ENCODE measurements at regions not wholly inside any gene's neighbourhood (a gene's known extent, or its start where the extent isn't known, plus 50 kb on each side); places are given as distances from the start of the nearest gene placed in this dataset.

DNA sequence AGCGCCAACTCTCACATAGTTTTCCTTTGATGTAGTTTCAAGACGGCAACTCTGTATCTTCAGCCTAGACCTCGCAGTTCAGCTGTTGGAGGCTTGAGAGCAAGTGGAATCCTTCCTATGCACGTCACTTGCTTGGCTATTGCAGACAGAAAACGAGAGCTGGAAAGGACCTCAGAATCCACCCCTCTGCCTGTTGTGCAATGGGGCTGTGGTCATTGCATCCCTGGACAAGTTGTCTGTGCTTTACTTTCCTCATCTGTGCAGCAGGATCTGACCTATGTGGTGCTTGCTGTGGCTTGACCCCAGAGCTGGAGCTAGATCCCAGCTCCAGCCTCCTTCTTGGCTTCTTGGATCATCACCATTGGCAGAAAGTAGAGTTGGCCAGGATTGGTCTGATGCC is 50.0 kb upstream of the IGSF21 start:
- H3K4me3 ChIP-seq (replicated peaks; ENCODE audit: insufficient read depth, low read length): no peak overlapping the region
- no peak overlapping the region for H3K27ac ChIP-seq (replicated peaks)
- TF ChIP-seq, protein P1, sequence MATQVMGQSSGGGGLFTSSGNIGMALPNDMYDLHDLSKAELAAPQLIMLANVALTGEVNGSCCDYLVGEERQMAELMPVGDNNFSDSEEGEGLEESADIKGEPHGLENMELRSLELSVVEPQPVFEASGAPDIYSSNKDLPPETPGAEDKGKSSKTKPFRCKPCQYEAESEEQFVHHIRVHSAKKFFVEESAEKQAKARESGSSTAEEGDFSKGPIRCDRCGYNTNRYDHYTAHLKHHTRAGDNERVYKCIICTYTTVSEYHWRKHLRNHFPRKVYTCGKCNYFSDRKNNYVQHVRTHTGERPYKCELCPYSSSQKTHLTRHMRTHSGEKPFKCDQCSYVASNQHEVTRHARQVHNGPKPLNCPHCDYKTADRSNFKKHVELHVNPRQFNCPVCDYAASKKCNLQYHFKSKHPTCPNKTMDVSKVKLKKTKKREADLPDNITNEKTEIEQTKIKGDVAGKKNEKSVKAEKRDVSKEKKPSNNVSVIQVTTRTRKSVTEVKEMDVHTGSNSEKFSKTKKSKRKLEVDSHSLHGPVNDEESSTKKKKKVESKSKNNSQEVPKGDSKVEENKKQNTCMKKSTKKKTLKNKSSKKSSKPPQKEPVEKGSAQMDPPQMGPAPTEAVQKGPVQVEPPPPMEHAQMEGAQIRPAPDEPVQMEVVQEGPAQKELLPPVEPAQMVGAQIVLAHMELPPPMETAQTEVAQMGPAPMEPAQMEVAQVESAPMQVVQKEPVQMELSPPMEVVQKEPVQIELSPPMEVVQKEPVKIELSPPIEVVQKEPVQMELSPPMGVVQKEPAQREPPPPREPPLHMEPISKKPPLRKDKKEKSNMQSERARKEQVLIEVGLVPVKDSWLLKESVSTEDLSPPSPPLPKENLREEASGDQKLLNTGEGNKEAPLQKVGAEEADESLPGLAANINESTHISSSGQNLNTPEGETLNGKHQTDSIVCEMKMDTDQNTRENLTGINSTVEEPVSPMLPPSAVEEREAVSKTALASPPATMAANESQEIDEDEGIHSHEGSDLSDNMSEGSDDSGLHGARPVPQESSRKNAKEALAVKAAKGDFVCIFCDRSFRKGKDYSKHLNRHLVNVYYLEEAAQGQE (IDR thresholded peaks at IDR 0.05; ENCODE audit: insufficient replicate concordance, low read depth): no peak
- no peak for TF ChIP-seq POLR2AphosphoS5 (IDR thresholded peaks at IDR 0.05; ENCODE audit: low read depth)
- TF ChIP-seq GABPA (IDR thresholded peaks at IDR 0.05; ENCODE audit: low read depth): no peak
- DNase-seq (ENCODE audit: low read depth in 1 of 2, low spot score in 1 of 2): no peak
- no peaks in the 10 kb centered on the region for H3K27me3 ChIP-seq (ENCODE audit: insufficient read depth, poor library complexity, severe bottlenecking)
